Astrocyte (in vitro differentiated cells and primary cell): ENCODE measurements at regions not wholly inside any gene's neighbourhood (a gene's known extent, or its start where the extent isn't known, plus 50 kb on each side); places are given as distances from the start of the nearest gene placed in this dataset.

Experiments used
- CTCF ChIP-seq: IDR thresholded peaks from 2 replicates; pipeline ENCODE4 v1.5.1; 2011; ENCODE audit warnings: low read depth, mild to moderate bottlenecking, inconsistent platforms, low read length, moderate library complexity; ENCODE audit not compliant: insufficient read depth
- EZH2 ChIP-seq: IDR thresholded peaks from 2 replicates; pipeline ENCODE4 v1.6.1; 2012; ENCODE audit warnings: mild to moderate bottlenecking, low read length, inconsistent platforms; ENCODE audit not compliant: insufficient read depth

- TF ChIP-seq CTCF (no peak), EZH2 (no peak)
Measured at GRCh38 chr9:16217943-16218701, 652.3 kb downstream of the BNC2 start.
